GM18511 (cell line): ENCODE measurements at regions not wholly inside any gene's neighbourhood (a gene's known extent, or its start where the extent isn't known, plus 50 kb on each side); places are given as distances from the start of the nearest gene placed in this dataset.
A peak's percentile ranks its signal among the peaks of the same experiment; 100 is the strongest.

ENCODE experiments used
- ATAC-seq: cut with Tn5 transposase; IDR thresholded peaks from one replicate; pipeline ENCODE4 v1.9.1; 2021; ENCODE audit warnings: mild to moderate bottlenecking, moderate library complexity; ENCODE audit not compliant: unreplicated experiment

DNA sequence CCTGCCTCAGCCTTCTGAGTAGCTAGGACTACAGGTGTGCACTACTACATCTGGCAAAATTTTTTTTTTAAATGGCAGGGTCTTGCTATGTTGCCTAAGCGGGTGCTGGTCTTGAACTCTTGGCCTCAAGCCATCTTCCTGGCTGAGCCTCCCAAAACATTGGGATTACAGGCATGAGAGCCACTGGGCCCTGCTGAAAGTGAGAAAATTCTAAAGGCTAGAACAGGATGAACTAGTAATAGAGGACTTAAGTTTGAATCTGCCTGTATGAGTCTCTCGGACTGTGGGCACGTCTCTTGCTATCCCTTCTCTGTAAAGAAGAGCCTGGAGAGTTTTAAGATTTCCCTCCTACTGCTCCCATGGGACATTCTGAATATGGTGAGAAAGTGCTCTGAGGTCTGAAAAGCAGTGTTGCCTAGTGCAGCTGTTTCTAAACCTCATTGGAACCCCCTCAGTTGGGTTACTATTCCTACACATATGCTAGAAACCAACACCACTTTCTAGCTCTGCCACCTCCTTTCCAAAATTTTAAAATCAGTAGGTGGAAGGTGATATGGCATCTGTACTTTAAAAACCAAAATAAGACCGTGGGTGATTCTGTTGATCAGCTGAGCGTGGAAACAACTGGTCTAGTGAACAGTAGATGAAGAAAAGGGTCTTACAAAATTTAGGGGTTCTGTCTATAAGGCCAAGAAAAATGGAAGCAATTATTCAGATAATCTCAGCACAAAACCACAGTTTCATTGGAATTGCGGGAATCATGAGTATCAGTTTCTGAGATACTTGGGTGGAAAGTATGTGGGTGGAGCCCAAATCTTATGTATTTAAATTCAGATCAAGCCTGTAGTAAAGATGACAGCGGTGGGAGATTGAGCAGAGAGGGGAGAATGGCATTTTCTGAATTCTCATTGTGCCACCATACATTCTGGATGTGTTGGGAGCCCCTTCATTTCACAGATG, 259.8 kb upstream of the CXCR4 start:
- no peak for ATAC-seq

DNA sequence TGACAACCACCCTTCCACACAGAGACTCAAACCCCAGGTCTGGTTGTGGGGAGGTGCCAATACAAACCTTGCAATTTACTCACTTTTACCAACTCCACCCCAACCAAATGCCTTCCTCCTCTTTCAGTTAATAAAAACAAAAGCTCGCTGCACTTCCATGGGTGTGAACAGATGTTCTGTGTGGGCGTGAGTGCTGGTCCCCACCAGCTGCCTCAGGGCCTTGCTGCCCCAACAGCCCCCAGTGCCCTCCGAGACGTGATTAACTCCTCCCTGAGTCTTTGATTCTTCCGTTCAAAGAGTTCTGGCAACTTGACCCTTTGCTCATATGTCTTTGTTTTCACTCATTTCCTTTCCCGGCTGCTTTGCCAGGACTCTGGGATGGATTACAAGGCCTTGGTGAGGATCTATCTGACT, 258.9 kb upstream of the CXCR4 start:
- no peak for ATAC-seq

DNA sequence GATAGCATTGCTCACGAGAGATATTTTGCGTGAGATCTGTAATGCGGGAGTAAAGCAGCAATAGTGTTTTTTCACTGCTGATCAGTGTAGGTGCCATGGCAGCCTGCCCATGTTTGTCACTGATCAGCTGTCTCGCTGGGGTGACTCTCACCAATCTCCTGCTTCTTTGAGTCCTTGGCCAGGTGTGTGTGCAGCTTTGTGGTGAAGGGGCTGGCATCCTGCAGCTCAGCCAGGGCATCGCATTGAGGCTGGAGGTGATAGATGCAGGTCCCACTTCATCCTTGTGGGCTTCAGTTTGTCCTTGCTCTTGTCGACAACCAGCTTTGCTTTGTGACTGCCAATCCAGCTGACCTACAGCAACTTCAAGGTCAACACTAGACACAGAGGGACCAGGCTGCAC, 258.3 kb upstream of the CXCR4 start:
- ATAC-seq = no peak

DNA sequence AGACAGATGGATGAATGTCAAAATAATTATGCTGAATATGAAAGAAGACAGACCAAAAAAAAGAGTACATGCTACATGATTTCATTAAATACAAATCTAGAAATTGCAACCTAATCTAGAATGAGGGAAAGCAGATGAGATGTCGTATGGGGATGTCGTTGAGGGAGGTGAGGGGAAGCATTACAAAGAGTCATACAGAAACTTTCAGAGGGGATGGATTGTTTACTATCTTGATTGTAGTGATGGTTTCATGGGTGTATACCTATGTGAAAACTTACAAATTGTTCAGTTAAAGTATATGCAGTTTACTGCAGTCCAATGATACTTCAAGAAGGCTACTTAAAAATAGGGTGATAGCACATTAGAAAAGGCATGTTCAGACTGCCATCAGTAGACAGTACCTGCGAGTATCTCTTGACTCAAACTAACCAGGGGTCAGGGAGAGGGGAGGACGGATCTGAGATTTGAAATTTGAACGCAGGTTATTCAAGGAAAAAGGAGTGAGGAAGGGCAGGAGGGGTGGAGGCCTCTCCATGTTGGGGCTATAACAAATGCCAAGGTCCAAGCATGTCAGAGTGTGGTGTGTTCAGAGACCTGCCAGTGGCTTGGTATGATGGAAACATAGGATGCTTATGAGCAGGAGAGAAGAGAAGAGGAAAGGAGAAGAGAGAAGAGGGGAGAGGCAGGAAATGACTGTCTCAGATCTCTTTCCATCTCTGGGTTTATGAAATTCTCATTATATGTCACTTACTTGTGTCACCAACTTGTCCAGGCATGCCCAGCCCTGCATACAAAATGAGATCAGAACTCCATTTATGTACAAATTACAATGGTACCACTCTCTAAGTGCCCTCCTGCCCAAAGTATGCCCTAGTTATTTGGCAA, 257.3 kb upstream of the CXCR4 start:
- peak; percentile 72 for ATAC-seq

DNA sequence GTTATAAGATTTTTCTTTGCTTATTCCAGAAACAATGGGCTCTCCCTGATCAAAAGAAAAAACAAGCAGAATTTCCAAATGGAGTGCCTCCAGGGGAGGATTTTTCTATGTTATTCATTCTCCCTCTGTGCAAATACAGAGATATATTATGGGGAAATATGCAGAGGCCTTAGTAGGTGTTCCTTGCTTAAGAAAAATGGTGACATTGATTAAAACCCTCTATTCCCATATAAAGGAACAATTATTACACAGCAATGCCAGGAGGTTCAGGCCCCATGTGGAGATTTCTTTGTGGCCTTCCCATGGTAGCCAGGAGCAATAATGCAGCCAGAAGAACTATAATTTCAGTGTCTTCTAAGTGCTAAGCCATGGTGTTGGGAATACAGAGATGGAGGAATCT, 255.9 kb upstream of the CXCR4 start:
- no peak for ATAC-seq

DNA sequence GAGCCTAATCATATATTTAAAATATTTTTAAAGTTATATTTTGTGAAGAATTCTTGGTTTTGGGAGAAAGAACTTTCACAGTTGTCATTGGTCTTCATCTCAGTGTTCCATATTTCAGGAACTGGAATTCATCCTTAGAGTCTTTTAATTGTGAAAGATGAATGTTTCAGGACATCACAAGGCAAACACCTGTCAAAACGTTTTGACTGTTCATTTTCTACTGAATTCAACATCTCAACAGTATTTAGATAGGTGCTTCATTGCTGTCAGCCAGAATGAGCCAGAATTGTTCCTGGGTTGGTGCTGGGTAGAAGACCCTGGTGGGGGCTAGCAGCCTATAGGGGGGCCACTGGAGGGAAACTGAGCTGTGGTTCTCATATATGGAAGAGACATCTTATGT, 255.1 kb upstream of the CXCR4 start:
- no peak for ATAC-seq

DNA sequence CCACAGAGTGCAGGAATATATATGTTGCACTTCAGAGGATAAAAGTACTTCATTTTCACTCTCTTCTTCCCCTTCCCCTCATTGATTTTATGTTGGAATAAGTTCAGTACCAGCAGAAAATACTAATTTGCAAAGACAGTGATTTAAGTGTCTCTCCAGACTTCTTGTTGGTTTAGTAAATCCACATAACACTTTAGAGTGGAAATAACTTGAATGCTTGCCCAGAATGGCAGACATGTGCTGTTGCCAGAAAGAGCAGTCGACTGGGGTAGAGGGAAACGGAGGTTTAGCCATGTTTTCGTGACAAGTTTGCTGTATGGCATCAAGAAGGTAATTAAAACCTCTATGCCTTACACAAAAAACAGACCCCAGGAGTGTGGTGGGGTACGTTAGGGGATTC, 246.0 kb upstream of the CXCR4 start:
- ATAC-seq = no peak

DNA sequence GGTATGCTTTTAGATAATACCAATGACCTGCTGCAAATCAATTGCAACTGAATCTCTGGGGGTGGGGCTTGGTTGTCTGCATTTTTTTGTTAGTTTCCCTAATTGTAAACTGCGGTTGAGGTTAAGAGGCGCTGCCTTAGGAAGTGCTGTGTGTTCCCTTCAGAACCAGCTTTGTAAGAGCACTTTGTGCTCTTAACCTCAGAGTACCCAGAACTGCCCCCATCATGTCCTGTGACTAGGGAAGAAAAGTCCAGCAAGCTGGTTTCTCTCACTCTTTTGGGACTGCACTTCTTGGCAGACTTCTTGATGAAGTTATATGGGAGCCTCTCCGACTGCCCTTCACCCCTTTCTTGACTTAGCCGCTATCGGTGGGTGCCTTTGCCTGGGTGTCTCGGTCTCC, 245.5 kb upstream of the CXCR4 start:
- no peak for ATAC-seq

DNA sequence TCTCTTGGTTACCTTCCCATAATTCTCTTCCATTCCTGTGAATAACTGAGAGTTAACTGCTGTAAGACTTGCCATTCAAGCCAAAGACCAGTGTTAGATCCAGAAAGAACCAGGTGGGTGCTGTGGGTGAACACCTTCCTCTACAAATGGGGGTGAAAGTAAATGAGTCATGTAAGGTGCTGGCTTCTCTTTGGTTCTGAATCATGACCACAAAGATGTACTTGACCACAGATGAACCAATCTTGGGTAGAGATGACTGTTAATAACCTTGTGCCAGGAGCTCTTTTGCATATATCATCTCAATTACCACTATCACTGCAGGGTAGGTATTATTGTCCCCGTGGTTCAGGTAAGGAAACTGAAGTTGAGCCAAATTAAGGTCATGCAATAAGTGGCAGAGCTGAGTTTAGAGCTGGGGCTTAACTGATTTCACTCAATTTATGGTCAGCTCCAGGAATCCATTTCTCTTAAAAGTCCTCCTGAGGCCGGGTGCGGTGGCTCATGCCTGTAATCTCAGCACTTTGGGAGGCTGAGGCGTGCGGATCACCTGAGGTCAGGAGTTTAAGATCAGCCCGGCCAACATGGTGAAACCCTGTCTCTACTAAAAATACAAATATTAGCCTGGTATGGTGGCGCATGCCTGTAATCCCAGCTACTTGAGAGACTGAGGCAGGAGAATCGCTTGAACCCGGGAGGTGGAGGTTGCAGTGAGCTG, 244.9 kb upstream of the CXCR4 start:
- ATAC-seq = peak; percentile 99

DNA sequence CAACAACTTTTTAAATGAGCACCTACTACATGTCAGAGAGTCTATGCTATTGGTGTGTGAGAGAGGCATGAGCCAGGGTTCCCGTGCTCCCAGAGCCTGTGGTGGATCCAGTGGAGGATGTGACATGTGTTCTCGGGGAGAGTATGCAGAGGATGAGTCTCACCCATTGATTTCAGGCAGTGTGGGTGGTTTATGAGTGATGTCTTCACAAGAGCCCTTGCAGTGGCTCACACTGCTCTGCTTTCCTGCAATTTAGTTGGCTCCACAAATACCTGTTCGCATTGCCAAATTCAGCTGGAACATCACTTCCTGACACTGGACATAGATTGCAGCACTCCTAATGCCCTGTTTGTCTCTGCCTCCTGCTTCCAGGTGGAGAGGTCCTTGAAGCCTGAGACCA, 243.6 kb upstream of the CXCR4 start:
- ATAC-seq = no peak

DNA sequence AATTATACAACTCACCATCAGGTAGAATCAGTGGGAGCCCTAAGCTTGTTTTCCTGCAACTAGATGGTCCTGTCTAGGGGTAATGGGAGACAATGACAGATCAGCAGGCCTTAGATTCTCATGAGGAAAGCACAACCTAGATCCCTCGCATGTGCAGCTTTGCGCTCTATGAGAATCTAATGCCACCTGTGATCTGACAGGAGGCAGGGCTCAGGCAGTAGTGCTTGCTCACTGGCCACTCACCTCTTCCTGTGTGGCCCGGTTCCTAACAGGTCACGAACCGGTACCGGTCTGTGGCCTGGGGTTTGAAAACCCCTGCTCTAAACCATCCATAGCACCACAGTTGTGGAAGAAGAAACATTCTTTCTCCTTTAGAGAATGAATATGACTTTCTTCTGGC, 242.8 kb upstream of the CXCR4 start:
- ATAC-seq = no peak

DNA sequence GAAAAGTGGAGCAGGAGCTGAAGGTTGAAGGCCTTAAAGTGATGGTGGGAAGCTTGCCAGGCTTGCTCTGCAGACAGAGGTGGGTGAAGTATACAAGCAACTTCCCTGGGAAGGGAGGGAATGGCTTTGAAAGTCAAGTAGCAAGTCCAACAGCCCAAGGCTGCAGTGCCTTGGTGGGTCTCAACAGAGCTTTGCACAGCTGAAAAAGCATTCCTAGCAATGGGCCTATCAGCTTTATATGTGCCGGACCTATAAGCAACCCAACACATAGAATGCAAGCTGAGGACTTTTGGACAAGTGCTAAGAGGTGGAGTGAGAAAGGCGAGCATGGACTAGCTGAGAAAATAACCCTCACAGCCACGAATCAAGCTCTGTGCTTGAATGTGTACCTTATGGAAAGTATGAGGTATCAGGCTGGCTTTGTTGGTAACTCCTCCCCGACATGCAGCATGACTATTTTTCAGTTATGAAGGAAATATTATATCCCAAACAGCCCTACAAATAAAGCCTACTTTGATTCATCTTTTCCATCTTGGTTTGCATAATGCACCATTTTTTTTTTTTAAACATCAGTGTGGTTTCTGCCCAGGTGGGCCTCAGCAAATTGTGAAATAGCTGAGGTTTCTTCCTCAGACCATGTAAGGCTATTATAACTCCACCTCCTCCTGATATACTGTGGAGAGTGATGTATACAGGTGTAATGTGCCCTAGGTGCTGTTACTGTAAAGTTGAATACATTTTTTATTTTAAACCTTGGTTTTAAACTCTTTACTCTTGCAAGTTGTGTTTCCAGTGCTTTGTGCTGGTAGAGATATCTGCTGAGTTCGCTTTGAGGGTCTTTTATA, 241.4 kb upstream of the CXCR4 start:
- no peak for ATAC-seq

DNA sequence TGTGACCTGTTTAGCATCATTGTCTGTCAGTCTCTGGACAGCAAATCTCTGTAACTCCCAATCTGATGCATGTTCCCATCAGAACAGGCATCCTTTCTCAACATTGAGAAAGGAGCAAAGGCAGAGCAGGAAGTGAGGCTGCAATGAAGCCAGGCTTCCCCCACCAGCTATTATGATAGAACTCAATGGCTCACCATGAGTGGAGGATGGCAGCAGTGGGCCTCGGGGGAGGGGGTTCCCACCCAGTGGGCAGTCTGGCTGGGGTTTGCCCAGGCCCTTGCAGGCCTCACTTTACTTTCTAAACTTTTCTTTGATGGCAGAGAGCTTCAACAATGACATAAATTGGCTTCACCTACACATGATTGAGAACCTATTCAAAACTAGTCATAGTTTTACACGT, 240.6 kb upstream of the CXCR4 start:
- no peak for ATAC-seq

DNA sequence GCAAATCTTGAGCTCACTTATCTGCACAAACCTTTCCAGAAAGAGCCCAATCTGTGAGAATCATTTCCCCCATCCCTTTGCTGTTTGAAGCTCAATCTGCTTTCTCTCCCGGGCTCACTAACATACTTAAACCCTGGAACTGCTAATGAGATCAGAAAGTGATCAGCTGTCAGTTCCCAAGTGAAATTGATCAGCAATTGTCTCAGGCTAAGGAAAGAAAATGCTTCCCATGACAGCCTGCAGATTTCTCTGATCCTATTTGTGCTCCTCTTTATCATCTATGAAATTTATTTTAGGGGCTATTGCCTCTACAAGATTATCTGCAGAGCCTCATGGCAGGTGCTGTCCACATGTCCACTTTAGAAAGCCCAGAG, 239.0 kb upstream of the CXCR4 start:
- no peak for ATAC-seq

DNA sequence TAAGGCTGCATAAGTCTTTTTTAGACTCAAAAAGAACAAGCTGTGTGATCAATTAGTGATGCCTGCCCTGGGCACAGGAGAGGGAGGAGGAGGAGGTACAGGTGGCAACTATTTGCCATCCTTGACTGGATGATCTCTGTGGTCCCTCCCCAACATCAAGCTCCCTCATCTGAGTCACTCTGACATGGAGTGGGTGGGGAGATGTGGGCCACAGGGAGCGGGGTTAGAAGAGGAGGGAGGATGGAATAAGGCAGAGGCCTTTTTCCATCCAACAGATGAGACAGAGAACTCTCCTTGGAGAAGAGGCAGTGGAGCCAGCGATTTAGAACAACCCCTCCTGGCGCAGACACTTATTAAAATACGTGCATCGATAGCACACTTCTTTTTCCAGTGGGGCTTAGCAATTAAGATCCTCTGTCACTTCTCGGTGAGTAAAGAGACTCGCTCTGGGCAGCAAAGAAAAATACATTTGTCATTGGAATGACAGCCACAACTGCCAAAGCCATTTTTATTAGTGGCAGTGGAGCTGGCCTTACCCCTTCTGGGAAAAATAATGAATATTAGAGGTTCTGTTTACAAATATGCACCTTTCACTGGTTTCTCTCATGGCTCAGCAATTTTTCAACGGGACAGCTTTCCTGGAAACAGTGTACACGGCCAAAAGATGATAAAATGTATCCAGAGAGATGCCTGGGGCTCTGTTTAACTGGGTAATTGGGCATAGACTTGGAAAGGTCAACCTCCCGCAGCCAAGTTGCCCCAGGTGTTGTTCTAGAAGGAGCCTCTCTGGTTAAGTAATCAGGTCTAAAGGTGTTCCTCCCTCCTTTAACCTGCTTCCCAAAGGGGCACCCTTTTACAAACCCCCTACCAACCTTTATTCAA, 238.4 kb upstream of the CXCR4 start:
- no peak for ATAC-seq

DNA sequence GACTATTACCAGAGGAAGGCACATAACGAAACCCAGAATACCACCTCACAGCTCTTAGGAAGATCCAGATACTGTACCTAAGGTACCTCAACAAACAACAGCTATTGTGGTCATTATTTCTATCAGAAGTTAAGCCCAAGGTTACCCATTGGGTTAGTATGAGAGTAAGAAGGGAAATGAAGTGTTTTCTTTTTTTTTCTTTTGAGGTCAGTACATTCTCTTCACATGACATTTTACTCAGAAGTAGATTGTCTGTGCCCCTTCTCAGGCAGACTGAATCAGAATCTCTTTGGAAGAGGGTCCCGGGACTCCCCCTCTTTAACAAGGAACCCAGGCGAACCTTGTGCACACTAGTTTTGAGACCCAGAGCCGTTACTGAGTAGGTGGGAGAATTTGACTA, 233.7 kb upstream of the CXCR4 start:
- no peak for ATAC-seq

DNA sequence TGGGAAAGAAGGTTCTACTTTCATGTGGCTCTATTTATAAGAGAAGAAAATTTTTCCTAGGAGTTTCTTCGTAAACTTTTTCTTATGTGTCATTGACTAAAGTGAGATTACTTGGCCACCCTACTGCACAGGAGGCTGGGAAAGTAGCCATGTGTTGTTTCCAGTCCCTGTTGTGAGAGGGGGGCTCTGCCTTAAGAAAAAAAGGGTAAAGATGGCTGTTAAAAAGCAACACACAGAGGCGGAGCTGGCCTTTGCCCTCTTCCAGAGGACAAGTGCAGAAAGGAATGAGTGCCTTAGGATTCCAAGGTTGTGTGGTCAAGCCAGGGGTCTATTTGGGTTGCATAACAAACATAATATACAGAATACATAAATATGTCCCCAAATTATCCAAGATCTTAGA, 230.0 kb upstream of the CXCR4 start:
- no peak for ATAC-seq

DNA sequence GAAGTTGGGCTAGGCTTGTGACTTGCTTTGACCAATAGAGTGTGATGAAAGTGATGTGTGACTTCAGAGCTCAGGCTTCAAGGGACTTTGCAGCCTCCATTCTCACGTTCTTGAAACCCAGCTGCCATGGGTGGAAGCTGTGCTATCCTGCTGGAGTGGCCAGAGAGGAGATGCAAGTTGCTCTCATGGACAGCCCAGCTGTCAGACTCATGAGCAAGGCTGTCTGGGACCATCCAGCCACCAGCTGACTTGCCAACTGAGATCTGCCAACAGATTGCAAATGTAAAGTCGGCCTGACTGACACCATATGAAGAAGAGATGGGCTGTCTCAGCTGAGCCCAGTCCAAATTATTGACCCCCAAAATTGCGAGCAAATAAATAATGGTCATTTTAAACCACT, 226.4 kb upstream of the CXCR4 start:
- no peak for ATAC-seq

DNA sequence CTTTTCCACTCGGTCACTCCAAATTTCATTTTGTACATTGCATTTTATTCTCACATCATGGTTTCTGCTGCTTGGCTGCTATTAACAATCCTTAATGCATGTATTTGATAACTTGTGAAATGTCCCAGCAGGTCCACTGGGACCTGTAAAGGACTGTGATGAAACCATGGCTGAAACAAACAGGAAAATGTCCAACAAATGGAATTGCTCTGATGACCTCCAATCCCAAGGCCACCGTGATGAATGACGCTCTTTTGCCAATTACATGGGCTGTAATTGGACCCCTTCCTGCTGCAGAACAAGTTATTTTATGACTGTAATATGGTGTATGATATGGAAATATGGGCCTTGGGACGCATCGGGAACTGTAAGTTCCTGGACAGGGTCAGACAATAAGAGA, 224.2 kb upstream of the CXCR4 start:
- no peak for ATAC-seq
